DMS53 (cell line): ENCODE measurements at regions not wholly inside any gene's neighbourhood (a gene's known extent, or its start where the extent isn't known, plus 50 kb on each side); places are given as distances from the start of the nearest gene placed in this dataset.

ENCODE experiments used
- DNase-seq: peaks from one replicate; lab custom pipeline; 2025; lab: John Stamatoyannopoulos, UW

- DNase-seq = no peak
These were observed 164.5 kb downstream of the SPATA31D1 start for GRCh38 chr9:82153032-82153431.

GRCh38 chr9:82154573-82154972 lies 166.0 kb downstream of the SPATA31D1 start:
- no peak for DNase-seq

- DNase-seq = no peak
These were observed 173.3 kb downstream of the SPATA31D1 start for GRCh38 chr9:82161876-82162275.

- no peak for DNase-seq
These were observed 175.6 kb downstream of the SPATA31D1 start for GRCh38 chr9:82164159-82164558.

GRCh38 chr9:82167296-82167695 lies 178.7 kb downstream of the SPATA31D1 start:
- DNase-seq = no peak

GRCh38 chr9:82168585-82168984 lies 180.0 kb downstream of the SPATA31D1 start:
- peak; percentile 82 for DNase-seq

- no peak for DNase-seq
These were observed 182.3 kb downstream of the SPATA31D1 start for GRCh38 chr9:82170866-82171265.

- DNase-seq = no peak
These were observed 182.7 kb downstream of the SPATA31D1 start for GRCh38 chr9:82171271-82171670.

- DNase-seq = peak; percentile 33
These were observed 192.1 kb downstream of the SPATA31D1 start for GRCh38 chr9:82180711-82181110.

GRCh38 chr9:82183181-82183860 lies 194.7 kb downstream of the SPATA31D1 start:
- peak; percentile 7 for DNase-seq

- no peak for DNase-seq
These were observed 196.0 kb downstream of the SPATA31D1 start for GRCh38 chr9:82184524-82184923.

GRCh38 chr9:82188817-82189216 lies 200.2 kb downstream of the SPATA31D1 start:
- DNase-seq = peak; percentile 27

- DNase-seq = no peak
These were observed 202.7 kb downstream of the SPATA31D1 start for GRCh38 chr9:82191082-82191770.

- DNase-seq = no peak
These were observed 203.6 kb downstream of the SPATA31D1 start for GRCh38 chr9:82192211-82192610.

- no peak for DNase-seq
These were observed 208.3 kb downstream of the SPATA31D1 start for GRCh38 chr9:82196622-82197441.

- DNase-seq = no peak
These were observed 212.6 kb downstream of the SPATA31D1 start for GRCh38 chr9:82201196-82201595.

- DNase-seq = no peak
These were observed 214.2 kb downstream of the SPATA31D1 start for GRCh38 chr9:82202808-82203207.

- no peak for DNase-seq
These were observed 217.9 kb downstream of the SPATA31D1 start for GRCh38 chr9:82206490-82206889.

- no peak for DNase-seq
These were observed 218.4 kb downstream of the SPATA31D1 start for GRCh38 chr9:82206946-82207345.

GRCh38 chr9:82208741-82209450 lies 220.3 kb downstream of the SPATA31D1 start:
- no peak for DNase-seq

GRCh38 chr9:82209797-82210470 lies 221.4 kb downstream of the SPATA31D1 start:
- DNase-seq = no peak

- DNase-seq = no peak
These were observed 224.3 kb downstream of the SPATA31D1 start for GRCh38 chr9:82212885-82213284.
